ENCODE measurements at regions not wholly inside any gene's neighbourhood (a gene's known extent, or its start where the extent isn't known, plus 50 kb on each side); places are given as distances from the start of the nearest gene placed in this dataset.

- no peak overlapping the region for H3K27ac ChIP-seq (ENCODE audit: low read depth, low read length, poor library complexity, severe bottlenecking)
- BruUV-seq (replicated peaks), result no TSS peak
- intact Hi-C loops (cut with micrococcal nuclease; ENCODE audit: unreplicated experiment), result no loop called here
These were observed 263.5 kb downstream of the NFKBIZ start for GRCh38 chr3:102112704-102113230.

GRCh38 chr3:102113421-102114041, 264.2 kb downstream of the NFKBIZ start:
- ChIA-PET CTCF (no interaction called here), POLR2A (ENCODE audit: low non-redundant PET) (no interaction called here)
- no TSS peak for BruUV-seq (replicated peaks)
- intact Hi-C loops (cut with micrococcal nuclease; ENCODE audit: unreplicated experiment), result no loop called here
- H3K9me3 ChIP-seq (ENCODE audit: low read depth, low read length, poor library complexity, severe bottlenecking), result no peaks in the 10 kb centered on the region
- H3K4me3 ChIP-seq (ENCODE audit: low read depth, low read length, poor library complexity, severe bottlenecking), result no peak overlapping the region
- no peaks in the 10 kb centered on the region for H3K36me3 ChIP-seq (ENCODE audit: insufficient read depth, low read length, poor library complexity, severe bottlenecking)
- DNase-seq (ENCODE audit: low spot score), result no peak
- H3K27ac ChIP-seq (ENCODE audit: low read depth, low read length, poor library complexity, severe bottlenecking), result no peak overlapping the region
- no peaks in the 10 kb centered on the region for H3K4me1 ChIP-seq (ENCODE audit: insufficient read depth, low read length, poor library complexity, severe bottlenecking)
- no peaks in the 10 kb centered on the region for H3K27me3 ChIP-seq (replicated peaks; ENCODE audit: insufficient read depth, low read depth, low read length, poor library complexity)
- TF ChIP-seq EZH2 (IDR thresholded peaks at IDR 0.05; ENCODE audit: borderline replicate concordance, low read depth, low read length, poor library complexity, severe bottlenecking), result no peak
- TF ChIP-seq, protein P1, sequence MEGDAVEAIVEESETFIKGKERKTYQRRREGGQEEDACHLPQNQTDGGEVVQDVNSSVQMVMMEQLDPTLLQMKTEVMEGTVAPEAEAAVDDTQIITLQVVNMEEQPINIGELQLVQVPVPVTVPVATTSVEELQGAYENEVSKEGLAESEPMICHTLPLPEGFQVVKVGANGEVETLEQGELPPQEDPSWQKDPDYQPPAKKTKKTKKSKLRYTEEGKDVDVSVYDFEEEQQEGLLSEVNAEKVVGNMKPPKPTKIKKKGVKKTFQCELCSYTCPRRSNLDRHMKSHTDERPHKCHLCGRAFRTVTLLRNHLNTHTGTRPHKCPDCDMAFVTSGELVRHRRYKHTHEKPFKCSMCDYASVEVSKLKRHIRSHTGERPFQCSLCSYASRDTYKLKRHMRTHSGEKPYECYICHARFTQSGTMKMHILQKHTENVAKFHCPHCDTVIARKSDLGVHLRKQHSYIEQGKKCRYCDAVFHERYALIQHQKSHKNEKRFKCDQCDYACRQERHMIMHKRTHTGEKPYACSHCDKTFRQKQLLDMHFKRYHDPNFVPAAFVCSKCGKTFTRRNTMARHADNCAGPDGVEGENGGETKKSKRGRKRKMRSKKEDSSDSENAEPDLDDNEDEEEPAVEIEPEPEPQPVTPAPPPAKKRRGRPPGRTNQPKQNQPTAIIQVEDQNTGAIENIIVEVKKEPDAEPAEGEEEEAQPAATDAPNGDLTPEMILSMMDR (conservative IDR thresholded peaks at IDR 0.05; ENCODE audit: low read depth, low read length), result no peak

More at GRCh38 chr3:102112704-102113230, 263.5 kb downstream of the NFKBIZ start:
- Histone ChIP-seq H3K36me3 (ENCODE audit: insufficient read depth, low read length, poor library complexity, severe bottlenecking) (no peaks in the 10 kb centered on the region), H3K4me1 (ENCODE audit: insufficient read depth, low read length, poor library complexity, severe bottlenecking) (no peaks in the 10 kb centered on the region), H3K9me3 (ENCODE audit: low read depth, low read length, poor library complexity, severe bottlenecking) (peaks cover 2% of the 10 kb centered on the region), H3K27me3 (replicated peaks; ENCODE audit: insufficient read depth, low read depth, low read length, poor library complexity) (no peaks in the 10 kb centered on the region), H3K4me3 (ENCODE audit: low read depth, low read length, poor library complexity, severe bottlenecking) (no peak overlapping the region)
- DNase-seq (ENCODE audit: low spot score), result no peak
- POLR2A ChIA-PET (ENCODE audit: low non-redundant PET), result no interaction called here
- TF ChIP-seq, protein P1 (conservative IDR thresholded peaks at IDR 0.05; ENCODE audit: low read depth, low read length), result no peak
- no peak for TF ChIP-seq EZH2 (IDR thresholded peaks at IDR 0.05; ENCODE audit: borderline replicate concordance, low read depth, low read length, poor library complexity, severe bottlenecking)
- CTCF ChIA-PET, result no interaction called here

DNA sequence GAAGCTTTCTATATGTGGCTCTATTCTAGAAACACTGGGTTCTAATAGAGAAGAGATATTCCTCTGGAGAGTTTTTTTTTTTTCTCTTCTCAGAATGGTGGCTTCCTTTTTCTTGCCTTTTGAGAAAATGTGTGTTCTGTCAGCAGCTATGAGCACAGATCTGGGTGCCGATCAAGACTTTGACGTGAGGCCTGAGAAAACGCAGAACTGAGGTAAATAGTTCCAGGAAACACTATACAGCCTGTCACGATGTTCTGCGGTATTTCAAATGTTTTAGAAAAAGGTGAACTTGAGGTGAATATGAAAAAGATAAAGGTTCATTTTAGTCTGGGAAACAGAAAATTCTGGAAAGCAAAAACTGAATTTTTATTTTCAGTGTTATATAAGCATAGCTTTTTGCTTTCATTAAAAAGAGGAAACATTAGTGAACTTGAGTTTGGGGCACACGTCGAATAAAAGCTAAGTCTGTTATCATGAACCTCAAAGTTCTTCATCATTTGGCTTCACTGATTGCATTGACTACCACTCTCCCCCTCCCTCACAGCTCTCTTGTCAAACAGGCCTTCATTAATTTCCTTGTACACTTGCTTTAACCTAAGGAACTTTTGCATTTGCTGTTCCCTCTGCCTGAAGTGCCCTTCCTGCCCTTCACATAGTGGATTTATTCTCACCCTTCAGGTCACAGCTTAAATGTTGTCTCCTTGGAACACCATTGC, 265.1 kb downstream of the NFKBIZ start:
- POLR2A ChIA-PET (ENCODE audit: low non-redundant PET), result interaction anchor here (0.7 kb wide), 1 partner anchor 925 kb away, joined by 3 read pairs; no protein-coding TSS in a partner anchor
- Histone ChIP-seq H3K9me3 (ENCODE audit: low read depth, low read length, poor library complexity, severe bottlenecking) (no peaks in the 10 kb centered on the region), H3K36me3 (ENCODE audit: insufficient read depth, low read length, poor library complexity, severe bottlenecking) (no peaks in the 10 kb centered on the region), H3K4me1 (ENCODE audit: insufficient read depth, low read length, poor library complexity, severe bottlenecking) (no peaks in the 10 kb centered on the region), H3K27ac (ENCODE audit: low read depth, low read length, poor library complexity, severe bottlenecking) (no peak overlapping the region), H3K27me3 (replicated peaks; ENCODE audit: insufficient read depth, low read depth, low read length, poor library complexity) (no peaks in the 10 kb centered on the region), H3K4me3 (ENCODE audit: low read depth, low read length, poor library complexity, severe bottlenecking) (no peak overlapping the region)
- intact Hi-C loops (cut with micrococcal nuclease; ENCODE audit: unreplicated experiment), result no loop called here
- no peak for TF ChIP-seq EZH2 (IDR thresholded peaks at IDR 0.05; ENCODE audit: borderline replicate concordance, low read depth, low read length, poor library complexity, severe bottlenecking)
- TF ChIP-seq, protein P1 (conservative IDR thresholded peaks at IDR 0.05; ENCODE audit: low read depth, low read length), result no peak
- no peak for DNase-seq (ENCODE audit: low spot score)
- BruUV-seq (replicated peaks), result no TSS peak
- CTCF ChIA-PET, result no interaction called here

All from A673 (cell line).